ENCODE measurements at regions not wholly inside any gene's neighbourhood (a gene's known extent, or its start where the extent isn't known, plus 50 kb on each side); places are given as distances from the start of the nearest gene placed in this dataset.

DNA sequence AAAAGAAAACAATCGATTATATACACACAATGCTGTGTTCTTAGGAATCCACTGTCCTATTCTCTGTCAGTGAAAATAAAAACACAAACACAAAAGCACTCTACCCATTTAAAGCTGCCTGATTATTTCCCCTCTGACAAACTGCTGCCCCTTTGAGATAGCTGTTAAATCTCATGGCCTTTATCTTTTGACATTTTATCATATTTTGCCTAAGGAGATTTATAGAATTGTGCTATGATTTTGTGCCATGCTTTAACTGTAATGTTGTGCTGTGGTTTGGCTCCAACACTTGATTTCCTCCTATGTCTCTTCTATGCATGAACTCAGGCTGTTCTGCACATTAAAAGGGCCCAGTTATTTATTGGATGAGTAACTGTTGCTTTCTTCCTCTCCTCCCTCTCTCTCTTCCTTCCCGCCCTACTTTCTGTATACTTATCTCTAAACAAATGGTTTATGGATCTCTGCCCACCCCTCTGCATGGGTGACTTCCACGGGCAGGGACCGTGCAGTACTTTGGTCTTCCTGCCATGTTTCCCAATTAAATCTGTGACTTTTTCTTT lies 1096.6 kb downstream of the TSN start:
- no peak for DNase-seq

DNA sequence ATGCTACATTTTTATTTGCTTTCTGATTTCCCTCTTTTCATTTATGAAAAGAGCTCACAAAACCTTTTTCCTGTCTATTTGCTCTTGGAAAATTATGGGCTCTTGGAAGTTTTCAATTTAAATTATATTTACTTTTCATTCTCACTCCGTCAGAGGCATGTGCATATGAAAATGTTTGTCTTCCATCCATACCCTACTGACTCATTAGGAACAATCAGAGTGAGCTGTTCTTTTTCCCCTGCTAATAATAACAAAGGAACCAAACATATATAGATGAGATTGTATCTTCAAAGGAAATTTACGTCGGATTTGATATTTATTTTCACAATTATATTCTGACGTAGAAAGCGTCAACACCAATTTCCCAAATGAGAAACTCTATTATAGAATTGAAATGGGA lies 1101.2 kb downstream of the TSN start:
- no peak for DNase-seq

DNA sequence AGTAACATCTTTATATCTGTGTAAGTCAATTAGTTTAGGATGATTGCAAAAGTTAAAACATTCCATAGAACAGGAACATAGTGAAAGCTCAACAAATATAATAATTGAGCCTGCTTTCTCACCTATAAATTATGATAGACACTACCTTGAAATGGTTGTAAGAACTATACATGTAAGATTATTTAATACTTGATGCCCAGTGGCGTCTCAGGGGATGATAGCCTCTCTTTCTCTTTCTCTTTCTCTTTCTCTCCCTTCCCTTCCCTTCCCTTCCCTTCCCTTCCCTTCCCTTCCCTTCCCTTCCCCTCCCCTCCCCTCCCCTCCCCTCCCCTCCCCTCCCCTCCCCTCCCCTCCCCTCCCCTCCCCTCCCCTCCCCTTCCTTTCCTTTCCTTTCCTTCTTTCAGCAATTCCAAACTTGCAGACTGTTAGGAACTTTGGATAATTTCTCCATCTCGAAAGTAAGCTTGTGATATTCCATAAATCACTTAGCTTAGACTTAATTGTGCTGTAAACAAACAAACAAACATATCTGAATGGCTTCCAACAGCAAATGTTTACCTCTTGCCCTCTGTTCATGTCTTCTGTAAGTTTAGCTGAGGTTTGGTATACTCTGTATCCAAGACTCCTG lies 1102.7 kb downstream of the TSN start:
- no peak for DNase-seq

DNA sequence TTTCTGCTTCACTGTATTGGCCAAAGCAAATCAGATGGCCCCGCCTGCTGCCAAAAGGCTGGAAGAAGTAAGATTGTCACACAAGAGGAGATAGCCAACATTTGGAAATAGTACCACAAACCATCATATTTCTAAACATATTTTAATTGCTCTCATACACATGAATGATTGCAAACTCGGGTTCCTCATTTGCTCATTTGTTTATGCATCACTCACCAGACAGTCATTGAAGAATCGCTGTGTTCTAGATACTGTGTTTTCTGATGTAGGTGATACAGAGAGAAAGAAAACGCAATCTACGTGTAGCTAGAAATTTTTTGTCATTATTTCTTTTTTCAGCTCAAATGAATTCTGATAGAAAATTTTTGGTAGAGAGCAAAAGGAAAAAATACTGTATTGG lies 1103.4 kb downstream of the TSN start:
- DNase-seq = no peak

DNA sequence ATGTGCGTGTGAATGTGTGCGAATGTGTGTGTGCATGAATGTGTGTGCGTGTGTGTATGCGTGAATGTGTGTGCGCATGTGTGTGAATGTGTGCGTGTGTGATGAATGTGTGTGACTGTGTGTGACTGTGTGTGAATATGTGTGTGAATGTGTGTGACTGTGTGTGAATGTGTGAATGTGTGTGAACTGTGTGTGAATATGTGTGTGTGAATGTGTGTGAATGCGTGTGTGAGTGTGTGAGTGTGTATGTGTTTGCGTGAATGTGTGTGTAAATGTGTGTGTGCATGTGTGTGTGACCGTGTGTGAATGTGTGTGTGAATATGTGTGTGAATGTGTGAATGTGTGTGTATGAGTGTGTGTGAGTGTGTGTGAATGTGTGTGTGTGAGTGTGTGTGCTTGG lies 1103.8 kb downstream of the TSN start:
- DNase-seq = no peak

DNA sequence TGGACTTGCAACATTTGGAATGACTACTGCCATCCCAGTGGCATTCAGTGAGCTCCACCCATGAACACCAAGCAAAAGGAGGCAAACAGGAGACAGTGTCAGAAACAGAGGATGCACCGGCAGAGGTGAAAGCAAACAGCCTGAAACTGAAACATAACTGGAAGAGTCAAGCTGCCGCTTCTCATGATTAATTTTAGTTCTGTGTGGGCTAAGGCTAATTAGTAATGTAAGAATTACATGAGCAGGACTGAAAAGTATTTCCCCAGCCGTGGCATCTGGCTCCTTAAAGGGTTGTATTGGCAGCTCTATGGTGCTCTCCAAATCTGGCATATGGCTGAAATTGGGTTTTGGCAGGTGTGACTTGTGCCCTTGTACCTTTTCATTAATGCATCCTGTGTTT lies 1108.1 kb downstream of the TSN start:
- DNase-seq = no peak

DNA sequence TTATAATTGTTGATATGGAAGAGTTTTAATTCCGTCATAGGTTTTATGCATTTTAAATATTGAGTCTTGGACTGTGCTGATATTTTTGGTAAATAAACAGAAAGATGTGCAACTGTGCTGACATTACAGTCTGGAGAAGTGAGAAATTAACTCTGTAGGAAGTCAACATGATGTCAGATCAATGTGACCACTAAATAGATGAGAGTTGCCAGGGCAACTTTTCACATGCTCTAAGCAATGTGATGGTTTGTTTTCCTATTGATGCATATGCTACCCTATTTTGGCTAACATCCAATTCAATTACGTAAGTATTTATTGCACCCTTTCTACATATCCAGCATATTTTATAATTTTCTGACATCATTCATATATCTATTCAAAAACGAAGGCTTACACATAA lies 1109.3 kb downstream of the TSN start:
- no peak for DNase-seq

DNA sequence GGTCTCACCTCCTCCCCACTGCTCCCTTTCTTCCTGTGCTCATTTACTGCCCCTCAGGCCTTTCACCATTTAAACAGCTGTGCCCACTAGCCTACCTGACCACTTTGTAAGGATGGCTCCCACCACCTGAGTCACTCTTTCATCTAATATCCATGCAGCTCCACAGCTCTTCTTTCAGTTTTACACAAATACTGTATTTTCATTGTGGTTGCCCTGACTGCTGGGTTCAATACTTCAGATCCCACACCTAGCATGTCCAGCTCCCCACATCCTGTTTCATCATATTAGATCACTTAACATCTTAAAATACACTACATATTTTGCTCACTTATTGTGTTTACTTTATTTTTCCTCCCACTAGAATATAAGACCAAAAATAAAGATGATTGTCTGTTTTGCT lies 1110.6 kb downstream of the TSN start:
- no peak for DNase-seq

DNA sequence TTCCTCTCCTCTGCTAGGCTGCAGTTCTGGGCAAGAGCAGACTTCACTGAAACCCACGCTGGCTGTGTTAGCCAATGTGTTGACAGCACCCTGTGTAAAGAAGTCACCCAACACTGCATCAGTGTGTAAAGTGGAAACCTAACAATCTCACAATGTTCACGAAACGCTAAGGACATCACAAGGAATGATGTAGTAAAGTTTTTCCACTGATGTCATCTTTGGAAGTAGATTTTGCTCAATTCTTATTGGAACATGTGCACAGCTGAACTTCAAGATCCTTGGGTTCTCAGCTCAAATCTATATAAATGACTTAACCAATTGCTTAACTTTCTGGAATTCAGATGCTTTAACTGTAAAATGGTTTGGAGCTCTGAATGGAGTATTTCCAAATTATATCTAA lies 1112.5 kb downstream of the TSN start:
- no peak for DNase-seq

DNA sequence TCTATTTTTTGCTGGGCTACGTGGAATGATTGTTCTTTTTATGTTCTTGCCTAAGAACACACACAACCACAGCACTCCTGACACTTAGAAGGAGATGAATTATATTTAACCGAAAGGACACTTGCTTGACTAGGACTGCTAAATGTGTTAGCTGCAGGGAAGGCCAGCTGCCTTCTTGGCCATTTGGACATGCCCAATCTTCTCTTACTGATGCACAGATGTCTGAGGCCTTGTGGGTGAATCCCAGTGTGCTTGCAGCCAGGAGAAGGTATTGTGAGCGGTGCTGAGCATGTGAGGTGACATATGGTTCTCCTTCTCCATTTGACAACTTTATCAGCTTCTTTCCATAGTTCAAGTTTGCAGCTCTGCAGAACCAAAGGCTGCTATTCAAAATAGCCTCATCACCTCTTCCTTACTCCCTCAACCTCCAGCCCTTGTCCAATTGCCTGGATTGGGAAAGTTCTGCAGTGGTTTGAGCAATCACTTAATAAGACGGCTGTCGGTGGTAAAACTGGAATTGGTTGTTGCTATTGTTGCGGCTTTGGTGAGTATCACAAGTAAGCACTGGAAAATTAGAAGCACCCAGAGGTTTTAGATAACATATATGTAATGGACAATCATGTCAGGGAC lies 1113.3 kb downstream of the TSN start:
- no peak for DNase-seq

DNA sequence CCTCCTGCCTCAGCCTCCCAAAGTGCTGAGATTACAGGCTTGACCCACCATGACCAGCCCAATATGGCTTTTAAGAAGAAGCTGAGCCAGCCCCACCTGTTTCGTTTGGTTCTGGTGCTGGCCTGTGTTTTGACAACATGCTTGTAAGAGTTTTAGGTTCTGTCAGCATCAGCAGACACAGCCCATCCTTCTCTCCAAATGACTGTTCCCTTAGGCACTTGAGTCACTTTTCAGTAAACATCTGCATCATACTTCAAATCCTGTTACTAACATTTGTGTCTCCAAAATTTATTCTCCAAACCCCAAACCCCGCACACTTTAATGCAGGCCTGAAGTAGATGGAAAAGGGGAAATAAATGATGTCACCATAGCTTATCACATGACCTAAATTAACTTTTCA lies 1118.5 kb downstream of the TSN start:
- DNase-seq = no peak

DNA sequence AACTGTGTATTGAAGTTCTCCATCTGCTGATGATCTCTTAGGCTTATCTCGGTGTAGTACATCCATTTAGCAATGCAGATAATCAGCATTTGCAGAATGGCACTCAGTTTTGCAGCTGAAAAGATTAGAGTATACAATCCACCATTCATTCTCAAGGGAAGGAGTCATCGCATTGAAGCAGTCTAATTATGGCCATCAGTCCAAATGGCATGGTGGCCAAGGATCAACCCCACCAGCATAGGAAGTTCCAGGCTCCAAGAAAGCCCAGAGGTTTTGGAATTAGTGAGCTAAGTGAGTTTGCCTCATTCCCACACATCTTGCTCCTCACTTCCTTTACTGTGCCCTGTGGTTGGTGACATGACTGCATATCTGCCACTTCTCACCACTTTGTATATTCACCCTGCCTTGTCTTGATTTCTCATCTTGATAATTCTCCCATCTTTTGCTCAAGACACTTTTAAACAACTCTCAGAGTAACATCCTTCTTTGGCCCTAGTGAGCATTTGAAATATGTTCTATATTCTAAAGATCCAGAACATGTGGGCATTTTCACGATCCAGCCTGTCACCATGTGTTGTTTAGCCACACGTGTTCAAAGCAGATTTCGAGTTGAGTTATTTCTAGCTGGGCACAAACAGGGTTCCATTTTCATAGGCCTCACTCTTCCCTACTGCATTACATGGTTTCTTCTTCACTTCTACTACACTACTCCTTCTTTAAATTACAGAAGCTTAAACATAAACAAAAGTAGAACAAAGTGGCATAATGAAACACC lies 1119.8 kb downstream of the TSN start:
- DNase-seq = no peak

DNA sequence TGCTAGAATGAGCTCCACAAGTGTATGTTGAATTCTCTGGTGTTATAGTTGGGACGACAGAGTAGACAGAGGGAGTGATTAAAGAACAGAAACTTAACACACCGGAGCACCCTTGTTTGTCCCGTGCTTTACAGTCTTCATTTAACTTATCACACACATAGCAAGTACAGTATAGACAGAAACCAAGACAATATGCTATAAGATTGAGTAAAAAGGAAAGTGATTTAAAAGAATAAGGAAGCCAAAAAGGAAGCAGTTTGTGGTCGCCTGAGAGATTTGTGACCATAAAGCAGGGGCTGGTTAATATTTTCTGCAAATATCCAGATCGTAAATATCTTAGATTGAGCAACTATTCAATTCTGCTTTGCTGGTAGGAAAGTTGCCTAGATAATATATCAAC lies 1128.4 kb downstream of the TSN start:
- DNase-seq = no peak

DNA sequence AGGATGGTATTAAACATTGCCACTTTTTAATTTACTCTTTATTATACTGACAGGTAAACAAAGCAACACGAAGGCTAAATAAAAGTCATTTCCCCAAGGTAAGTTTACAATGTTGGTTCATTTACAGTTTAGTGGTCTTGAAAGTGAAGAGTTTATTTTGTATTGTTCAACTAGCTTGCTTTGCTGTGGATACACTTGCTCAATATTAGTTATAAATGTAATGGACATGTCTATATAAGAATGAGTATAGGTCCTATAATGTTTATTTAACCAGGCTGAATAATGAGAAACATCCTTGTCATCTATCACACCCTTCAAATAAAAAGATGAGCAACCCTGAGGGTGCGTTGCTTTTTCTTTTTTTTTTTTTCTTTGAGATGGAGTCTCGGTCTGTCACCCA lies 1129.4 kb downstream of the TSN start:
- no peak for DNase-seq

DNA sequence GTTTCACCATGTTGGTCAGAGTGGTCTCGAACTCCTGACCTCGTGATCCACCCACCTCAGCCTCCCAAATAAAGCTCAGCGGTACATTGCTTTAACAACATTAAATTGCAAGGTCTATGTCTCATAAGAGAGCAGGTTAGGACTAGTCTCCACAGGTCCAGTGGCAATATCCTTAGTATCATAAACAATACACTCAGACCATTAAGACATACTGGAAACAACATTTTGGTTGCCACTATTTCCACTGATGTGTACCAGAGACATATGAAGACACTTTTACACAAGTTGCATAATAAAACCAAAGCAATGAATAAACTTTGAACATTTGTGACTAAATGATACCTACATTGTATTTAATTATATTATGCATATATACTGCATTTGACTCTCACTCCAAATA lies 1130.0 kb downstream of the TSN start:
- no peak for DNase-seq

DNA sequence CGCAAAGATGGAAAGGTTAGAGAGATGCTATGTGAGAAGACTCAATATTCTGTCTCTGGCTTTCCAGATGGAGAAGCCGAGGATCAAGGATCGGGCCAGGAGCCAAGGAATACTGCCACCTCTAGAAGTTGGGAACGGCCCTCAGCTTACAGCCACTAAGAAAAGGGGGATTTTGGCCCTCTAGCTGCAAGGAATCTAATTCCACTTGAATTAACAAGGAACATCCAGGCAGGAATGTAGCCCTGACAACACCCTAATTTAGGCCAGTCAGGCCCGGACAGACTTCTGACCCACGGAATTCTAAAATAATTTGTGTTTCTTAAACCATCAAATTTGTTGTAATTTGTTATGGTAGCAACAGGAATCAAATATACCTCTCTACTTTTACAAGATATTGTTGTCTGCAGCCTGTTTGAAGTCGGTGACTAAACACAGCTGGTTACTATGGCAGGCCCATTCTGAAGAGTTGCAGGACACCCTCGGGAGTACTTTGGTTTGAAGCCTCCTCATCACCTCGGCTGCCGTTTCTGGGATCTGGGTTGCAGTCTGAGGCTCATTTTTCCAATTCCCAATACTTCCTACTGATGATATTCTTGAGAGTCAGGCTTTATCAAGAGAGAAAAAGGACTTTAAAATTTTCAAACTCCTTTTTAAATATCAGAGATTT lies 1131.2 kb downstream of the TSN start:
- DNase-seq = no peak

DNA sequence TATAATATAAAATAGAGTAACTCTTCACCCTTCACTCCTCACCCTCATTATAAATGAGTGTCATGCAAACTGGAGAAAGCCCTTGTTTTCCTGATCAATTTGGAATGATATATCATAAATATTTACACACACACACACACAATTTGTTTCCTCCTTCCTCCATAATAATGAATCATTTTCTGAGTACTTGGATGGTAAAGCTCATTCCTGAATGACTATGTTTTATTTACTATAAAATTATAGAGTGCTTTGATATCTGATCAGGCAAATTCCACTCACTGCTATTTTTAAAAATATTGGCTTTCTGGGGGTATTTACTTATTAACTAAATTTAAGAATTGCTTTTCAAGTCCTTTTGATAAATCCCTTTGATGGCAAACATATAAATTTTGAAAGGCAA lies 1125.5 kb upstream of the CNTNAP5 start:
- DNase-seq = no peak

DNA sequence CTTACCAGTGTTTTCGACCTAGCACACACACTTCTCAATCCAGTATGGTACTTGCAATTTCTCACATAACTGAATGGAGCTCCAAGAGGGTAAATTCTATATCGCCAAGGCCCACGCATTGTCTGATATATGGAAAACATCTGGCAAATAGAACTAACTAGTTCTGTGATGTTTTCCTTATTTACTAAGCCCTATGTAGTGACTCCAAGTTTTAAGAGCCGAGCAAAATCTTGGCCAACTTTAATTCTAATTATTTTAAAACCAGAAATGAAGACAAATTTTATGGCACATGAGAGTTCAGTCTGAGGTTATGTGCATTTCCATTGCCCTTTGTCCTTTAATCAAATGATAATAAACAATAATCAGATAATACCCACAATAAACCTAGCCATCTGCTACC lies 1119.7 kb upstream of the CNTNAP5 start:
- no peak for DNase-seq

DNA sequence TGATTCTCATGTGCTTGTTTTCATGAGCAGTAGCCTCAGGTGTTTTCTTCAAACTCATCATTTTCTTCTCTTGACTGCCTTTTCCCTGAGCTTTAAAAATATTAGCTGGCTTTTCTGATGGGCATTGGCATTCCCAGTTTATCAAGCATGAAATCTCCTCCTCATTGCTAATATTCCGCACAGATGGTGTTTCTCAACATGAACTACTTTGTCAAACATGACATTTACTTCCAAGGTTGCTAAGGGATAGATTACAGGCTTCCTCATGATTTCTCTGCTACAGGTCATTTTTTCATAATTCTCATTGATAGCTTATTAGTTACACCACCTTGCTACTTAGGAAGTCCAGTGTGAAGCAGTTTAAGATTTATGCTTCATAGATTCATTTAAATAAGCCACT lies 1116.9 kb upstream of the CNTNAP5 start:
- DNase-seq = no peak

DNA sequence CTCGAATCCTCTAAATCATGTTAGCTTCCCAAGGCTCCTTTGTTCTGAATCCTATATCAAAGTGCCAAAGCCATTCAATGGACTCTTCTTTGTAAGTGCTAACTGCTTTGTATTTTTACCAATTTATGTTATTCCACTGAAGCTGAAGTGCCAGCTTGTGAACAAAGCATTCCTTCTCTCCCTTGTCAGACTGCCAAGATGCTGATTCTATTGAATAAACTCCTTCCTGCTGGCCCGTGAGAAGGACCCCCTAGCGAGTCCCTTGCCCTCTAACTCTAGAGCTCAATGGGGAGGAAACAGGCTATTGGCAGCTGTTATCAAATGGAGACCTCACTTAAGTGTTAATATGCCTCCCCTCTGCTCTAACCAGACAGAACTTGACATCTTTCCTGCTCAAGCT lies 1097.9 kb upstream of the CNTNAP5 start:
- DNase-seq = no peak

DNA sequence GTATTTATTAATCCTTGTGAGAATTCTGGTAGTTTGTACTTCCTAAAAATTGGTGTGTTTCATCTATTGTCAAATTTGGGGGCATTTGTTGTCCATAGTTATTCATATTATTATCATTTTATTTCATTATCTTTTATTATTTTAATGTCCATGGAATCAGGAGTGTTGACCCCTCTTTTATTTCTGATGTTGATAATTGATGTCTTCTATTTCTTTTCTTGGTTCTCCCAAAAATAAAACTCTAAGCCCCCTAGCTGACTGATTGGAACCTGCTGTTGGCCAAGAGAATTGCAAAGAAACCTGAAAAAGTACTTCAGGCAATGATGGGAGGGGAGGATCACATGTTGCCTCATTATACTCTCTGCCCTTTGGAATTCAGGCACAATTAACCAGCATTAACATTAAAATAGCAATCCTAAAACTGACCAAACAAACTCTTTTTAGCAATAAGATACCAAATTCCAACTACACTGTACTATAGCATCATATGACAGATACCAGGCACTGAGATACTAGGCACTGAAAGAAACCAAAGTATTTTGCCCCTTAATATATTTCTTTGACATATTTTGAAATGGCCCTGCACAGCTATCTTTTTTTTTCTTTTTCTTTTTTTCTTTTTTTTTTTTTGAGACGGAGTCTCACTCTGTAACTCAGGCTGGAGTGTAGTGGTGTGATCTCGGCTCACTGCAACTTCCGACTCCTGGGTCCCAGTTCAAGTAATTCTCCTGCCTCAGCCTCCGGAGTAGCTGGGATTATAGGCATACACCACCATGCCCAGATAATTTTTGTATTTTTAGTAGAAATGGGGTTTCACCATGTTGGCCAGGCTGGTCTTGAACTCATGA lies 1097.2 kb upstream of the CNTNAP5 start:
- no peak for DNase-seq

DNA sequence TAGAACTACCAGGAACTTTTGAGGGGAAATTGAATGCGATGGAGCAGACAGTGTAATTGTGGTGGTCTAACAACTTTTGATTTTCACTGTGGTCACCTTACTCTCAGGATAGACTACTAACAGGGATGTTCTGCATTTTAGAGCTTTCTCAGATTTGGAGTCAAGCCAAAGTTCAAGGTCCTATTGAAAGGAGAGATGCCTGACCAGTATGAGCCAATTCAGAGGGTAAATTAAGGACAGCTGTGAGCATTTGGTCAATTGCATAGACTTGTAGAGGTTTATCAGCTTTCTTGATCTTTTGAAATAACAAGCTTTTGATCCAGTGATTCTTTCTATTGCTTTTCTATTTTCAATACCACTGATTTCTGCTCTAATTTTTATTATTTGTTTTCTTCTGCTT lies 1095.7 kb upstream of the CNTNAP5 start:
- DNase-seq = no peak

DNA sequence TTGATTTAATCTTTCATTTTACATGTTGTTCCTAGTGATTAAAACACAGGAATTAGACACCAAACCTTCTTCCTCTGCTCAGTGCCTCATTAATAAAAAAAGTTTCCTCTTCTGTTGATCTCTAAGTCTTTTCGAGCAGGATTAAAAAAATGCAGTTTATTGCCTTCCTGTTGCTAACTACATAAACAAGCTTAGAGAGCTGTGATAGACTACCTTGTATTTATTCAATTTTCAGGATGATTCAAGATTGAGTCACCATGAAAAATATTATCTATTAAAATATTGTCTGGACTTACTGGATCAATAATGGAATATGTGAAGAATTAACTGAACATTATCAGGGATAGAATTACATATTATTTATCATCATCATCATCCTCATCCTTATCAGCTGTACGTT lies 1089.6 kb upstream of the CNTNAP5 start:
- no peak for DNase-seq
